ENCODE measurements at regions not wholly inside any gene's neighbourhood (a gene's known extent, or its start where the extent isn't known, plus 50 kb on each side); places are given as distances from the start of the nearest gene placed in this dataset.

- Mint-ChIP-seq H3K4me3 (no peak overlapping the region), H3K27ac (no peak overlapping the region), H3K4me1 (peaks cover 7% of the 10 kb centered on the region), H3K36me3 (no peaks in the 10 kb centered on the region), H3K9me3 (peaks cover 8% of the 10 kb centered on the region), H3K27me3 (ENCODE audit: low read depth) (no peaks in the 10 kb centered on the region)
- TF ChIP-seq CTCF (IDR thresholded peaks at IDR 0.05; ENCODE audit: unreplicated experiment), result no peak
- DNase-seq (ENCODE audit: low spot score in 2 of 2, unreplicated experiment in 2 of 2), result no peak
These were observed 110.7 kb upstream of the CDH18 start for GRCh38 chr5:20098694-20099093.

DNA sequence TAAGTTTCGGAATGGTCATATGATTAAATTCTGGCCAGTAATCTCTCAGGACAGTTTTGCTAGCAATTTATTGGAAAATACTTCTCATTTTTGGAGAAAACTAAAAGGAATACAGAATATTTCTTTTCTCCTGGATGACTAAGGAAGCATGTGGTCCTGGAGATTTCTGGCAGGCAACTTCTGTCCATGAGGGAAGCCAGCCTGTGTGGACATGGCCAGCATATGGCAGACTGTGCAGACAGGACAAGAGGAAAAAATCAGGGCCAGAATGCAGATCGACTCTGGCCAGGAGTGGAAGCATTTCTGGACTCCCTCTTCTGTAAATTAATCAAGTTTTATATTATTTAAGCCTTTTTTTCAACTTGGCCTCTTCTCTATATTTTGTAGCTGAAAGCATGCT is 100.4 kb upstream of the CDH18 start:
- H3K4me3 Mint-ChIP-seq, result no peak overlapping the region
- no peaks in the 10 kb centered on the region for H3K4me1 Mint-ChIP-seq
- TF ChIP-seq CTCF (IDR thresholded peaks at IDR 0.05; ENCODE audit: unreplicated experiment), result no peak
- no peak overlapping the region for H3K27ac Mint-ChIP-seq
- no peaks in the 10 kb centered on the region for H3K27me3 Mint-ChIP-seq (ENCODE audit: low read depth)
- no peak for DNase-seq (ENCODE audit: low spot score in 2 of 2, unreplicated experiment in 2 of 2)
- H3K9me3 Mint-ChIP-seq, result peaks cover 29% of the 10 kb centered on the region
- peaks cover 9% of the 10 kb centered on the region for H3K36me3 Mint-ChIP-seq

GRCh38 chr5:20087299-20087698 is 99.3 kb upstream of the CDH18 start:
- H3K36me3 Mint-ChIP-seq, result peaks cover 9% of the 10 kb centered on the region
- peaks cover 31% of the 10 kb centered on the region for H3K9me3 Mint-ChIP-seq
- H3K27me3 Mint-ChIP-seq (ENCODE audit: low read depth), result no peaks in the 10 kb centered on the region
- H3K4me1 Mint-ChIP-seq, result no peaks in the 10 kb centered on the region
- no peak overlapping the region for H3K4me3 Mint-ChIP-seq
- no peak for DNase-seq (ENCODE audit: low spot score in 2 of 2, unreplicated experiment in 2 of 2)
- TF ChIP-seq CTCF (IDR thresholded peaks at IDR 0.05; ENCODE audit: unreplicated experiment), result no peak
- H3K27ac Mint-ChIP-seq, result no peak overlapping the region

DNA sequence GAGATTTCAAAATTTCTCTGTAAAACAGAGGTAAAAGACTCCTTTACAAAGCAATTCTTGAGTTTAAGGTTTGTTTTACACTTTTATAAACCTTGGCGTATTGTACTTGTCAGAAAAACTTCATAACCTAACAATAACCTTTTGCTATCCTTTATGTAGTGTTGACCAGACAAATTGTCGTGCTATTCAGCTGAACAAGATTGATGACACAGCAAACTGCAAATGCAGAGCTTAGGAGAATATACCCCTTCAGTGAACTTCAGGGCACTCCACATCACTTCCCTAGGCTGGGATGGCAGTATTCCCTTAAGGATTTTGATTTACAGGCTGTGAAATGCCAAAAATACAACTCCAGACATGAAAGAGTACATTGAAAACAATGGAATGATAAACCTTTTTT is 89.2 kb upstream of the CDH18 start:
- Mint-ChIP-seq H3K4me3 (no peak overlapping the region), H3K27me3 (ENCODE audit: low read depth) (no peaks in the 10 kb centered on the region), H3K9me3 (no peaks in the 10 kb centered on the region), H3K27ac (no peak overlapping the region), H3K4me1 (peaks cover 3% of the 10 kb centered on the region), H3K36me3 (no peaks in the 10 kb centered on the region)
- no peak for DNase-seq (ENCODE audit: low spot score in 2 of 2, unreplicated experiment in 2 of 2)
- no peak for TF ChIP-seq CTCF (IDR thresholded peaks at IDR 0.05; ENCODE audit: unreplicated experiment)

DNA sequence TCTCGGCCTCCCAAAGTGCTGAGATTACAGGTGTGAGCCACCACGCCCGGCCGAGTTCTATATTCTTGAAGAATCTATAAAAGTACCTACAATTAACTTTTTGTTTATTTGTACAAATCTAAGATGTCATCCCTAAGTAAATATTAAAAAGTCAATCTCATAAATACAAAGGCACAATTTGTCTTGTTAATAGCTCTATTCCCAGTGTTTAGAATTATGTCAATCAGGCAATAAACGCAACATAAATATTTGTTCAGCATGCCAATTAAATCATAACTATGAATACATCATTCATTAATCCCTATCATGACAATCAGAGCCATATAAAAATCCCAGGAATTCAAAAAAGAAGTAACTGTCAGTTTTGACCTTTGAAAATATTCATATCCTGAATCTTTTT is 68.9 kb upstream of the CDH18 start:
- Mint-ChIP-seq H3K4me1 (no peaks in the 10 kb centered on the region), H3K27ac (no peak overlapping the region), H3K4me3 (no peak overlapping the region), H3K9me3 (peaks cover 12% of the 10 kb centered on the region), H3K36me3 (peaks cover 2% of the 10 kb centered on the region), H3K27me3 (ENCODE audit: low read depth) (no peaks in the 10 kb centered on the region)
- DNase-seq (ENCODE audit: low spot score in 2 of 2, unreplicated experiment in 2 of 2), result no peak
- no peak for TF ChIP-seq CTCF (IDR thresholded peaks at IDR 0.05; ENCODE audit: unreplicated experiment)

GRCh38 chr5:20055301-20055700 is 67.3 kb upstream of the CDH18 start:
- Mint-ChIP-seq H3K27me3 (ENCODE audit: low read depth) (no peaks in the 10 kb centered on the region), H3K4me1 (no peaks in the 10 kb centered on the region)
- TF ChIP-seq CTCF (IDR thresholded peaks at IDR 0.05; ENCODE audit: unreplicated experiment), result no peak

More at GRCh38 chr5:20055301-20055700, 67.3 kb upstream of the CDH18 start:
- Mint-ChIP-seq H3K9me3 (peaks cover 19% of the 10 kb centered on the region), H3K27ac (no peak overlapping the region), H3K36me3 (peaks cover 2% of the 10 kb centered on the region), H3K4me3 (no peak overlapping the region)
- no peak for DNase-seq (ENCODE audit: low spot score in 2 of 2, unreplicated experiment in 2 of 2)

Data from mesothelial cell of epicardium (in vitro differentiated cells).